ENCODE measurements at regions not wholly inside any gene's neighbourhood (a gene's known extent, or its start where the extent isn't known, plus 50 kb on each side); places are given as distances from the start of the nearest gene placed in this dataset.
A peak's percentile ranks its signal among the peaks of the same experiment; 100 is the strongest.

GRCh38 chrX:7264399-7264798, 116.4 kb upstream of the PUDP start:
- in situ Hi-C loops (cut with MboI; ENCODE audit: low pct_unique_long_range_greater_than_20kb, low sequenced_read_pairs, unreplicated experiment), result no loop called here
- DNase-seq (ENCODE audit: low spot score), result peak; percentile 22
- TF ChIP-seq, protein P1, sequence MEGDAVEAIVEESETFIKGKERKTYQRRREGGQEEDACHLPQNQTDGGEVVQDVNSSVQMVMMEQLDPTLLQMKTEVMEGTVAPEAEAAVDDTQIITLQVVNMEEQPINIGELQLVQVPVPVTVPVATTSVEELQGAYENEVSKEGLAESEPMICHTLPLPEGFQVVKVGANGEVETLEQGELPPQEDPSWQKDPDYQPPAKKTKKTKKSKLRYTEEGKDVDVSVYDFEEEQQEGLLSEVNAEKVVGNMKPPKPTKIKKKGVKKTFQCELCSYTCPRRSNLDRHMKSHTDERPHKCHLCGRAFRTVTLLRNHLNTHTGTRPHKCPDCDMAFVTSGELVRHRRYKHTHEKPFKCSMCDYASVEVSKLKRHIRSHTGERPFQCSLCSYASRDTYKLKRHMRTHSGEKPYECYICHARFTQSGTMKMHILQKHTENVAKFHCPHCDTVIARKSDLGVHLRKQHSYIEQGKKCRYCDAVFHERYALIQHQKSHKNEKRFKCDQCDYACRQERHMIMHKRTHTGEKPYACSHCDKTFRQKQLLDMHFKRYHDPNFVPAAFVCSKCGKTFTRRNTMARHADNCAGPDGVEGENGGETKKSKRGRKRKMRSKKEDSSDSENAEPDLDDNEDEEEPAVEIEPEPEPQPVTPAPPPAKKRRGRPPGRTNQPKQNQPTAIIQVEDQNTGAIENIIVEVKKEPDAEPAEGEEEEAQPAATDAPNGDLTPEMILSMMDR (IDR thresholded peaks at IDR 0.05; ENCODE audit: extremely low read depth, insufficient read depth, missing control alignments), result no peak

GRCh38 chrX:7263961-7264360, 116.0 kb upstream of the PUDP start:
- no peak for DNase-seq (ENCODE audit: low spot score)
- in situ Hi-C loops (cut with MboI; ENCODE audit: low pct_unique_long_range_greater_than_20kb, low sequenced_read_pairs, unreplicated experiment), result no loop called here
- TF ChIP-seq, protein P1 (IDR thresholded peaks at IDR 0.05; ENCODE audit: extremely low read depth, insufficient read depth, missing control alignments), result no peak

GRCh38 chrX:7263330-7263729, 115.4 kb upstream of the PUDP start:
- in situ Hi-C loops (cut with MboI; ENCODE audit: low pct_unique_long_range_greater_than_20kb, low sequenced_read_pairs, unreplicated experiment), result no loop called here
- TF ChIP-seq, protein P1 (IDR thresholded peaks at IDR 0.05; ENCODE audit: extremely low read depth, insufficient read depth, missing control alignments), result no peak
- DNase-seq (ENCODE audit: low spot score), result no peak

GRCh38 chrX:7262551-7262950, 114.6 kb upstream of the PUDP start:
- no peak for DNase-seq (ENCODE audit: low spot score)
- TF ChIP-seq, protein P1 (IDR thresholded peaks at IDR 0.05; ENCODE audit: extremely low read depth, insufficient read depth, missing control alignments), result no peak
- in situ Hi-C loops (cut with MboI; ENCODE audit: low pct_unique_long_range_greater_than_20kb, low sequenced_read_pairs, unreplicated experiment), result no loop called here

DNA sequence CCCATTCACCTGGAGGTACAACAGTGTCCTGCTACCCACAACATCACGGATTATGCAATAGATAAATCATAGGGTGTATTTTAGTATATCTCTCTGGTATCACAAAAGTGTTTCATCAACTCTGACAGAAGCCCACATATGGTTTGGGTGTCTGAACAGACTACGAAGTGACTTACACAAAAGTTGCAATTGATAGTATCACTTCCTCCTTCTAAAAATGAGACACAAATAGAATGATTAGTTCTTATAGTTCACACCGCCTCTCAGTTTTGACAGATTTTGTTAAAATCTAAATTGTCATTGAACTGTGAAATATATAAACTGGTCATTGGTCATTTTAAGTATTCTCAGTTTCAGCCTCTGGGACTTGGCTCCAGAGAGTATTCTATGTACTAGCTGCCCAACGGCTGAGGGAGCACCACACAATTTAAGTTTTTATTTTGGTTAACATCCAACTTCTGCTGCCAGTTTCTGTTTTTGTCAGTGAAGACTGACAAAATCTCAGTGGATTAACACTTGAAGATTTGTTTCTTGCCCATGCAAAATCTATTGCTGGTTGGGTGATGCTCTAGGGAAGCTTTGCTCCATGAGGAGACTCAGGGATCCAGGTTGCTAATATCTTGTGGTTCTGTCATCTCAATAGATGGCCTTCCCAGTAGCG, 113.8 kb upstream of the PUDP start:
- DNase-seq (ENCODE audit: low spot score), result peak; percentile 53
- TF ChIP-seq, protein P1 (IDR thresholded peaks at IDR 0.05; ENCODE audit: extremely low read depth, insufficient read depth, missing control alignments), result no peak
- in situ Hi-C loops (cut with MboI; ENCODE audit: low pct_unique_long_range_greater_than_20kb, low sequenced_read_pairs, unreplicated experiment), result no loop called here

DNA sequence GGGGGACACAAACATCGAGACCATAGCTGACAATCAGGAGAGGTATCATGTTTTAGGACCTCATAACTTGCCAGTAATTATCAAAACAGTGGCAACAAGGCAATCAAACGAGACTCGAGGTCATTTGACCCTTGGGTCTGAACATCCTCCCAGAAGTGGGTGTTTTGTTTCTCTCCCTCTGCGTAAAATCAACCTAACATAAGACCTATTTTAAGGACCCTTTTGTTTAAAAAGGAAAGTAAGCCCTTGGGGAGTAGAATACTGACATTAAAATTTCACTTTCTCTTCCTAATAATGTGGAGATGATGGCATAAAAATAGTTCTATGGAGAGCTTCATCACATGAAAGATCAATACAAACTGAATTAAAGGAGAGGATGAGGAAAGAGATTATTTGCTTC, 106.2 kb upstream of the PUDP start:
- in situ Hi-C loops (cut with MboI; ENCODE audit: low pct_unique_long_range_greater_than_20kb, low sequenced_read_pairs, unreplicated experiment), result no loop called here
- TF ChIP-seq, protein P1 (IDR thresholded peaks at IDR 0.05; ENCODE audit: extremely low read depth, insufficient read depth, missing control alignments), result no peak
- no peak for DNase-seq (ENCODE audit: low spot score)

All from GM13977 (cell line).